Heart left ventricle (tissue), 16 donors: ENCODE measurements at regions not wholly inside any gene's neighbourhood (a gene's known extent, or its start where the extent isn't known, plus 50 kb on each side); places are given as distances from the start of the nearest gene placed in this dataset.
A peak's percentile ranks its signal among the peaks of the same experiment; 100 is the strongest.

Source experiments
- ATAC-seq, 4 donors: fragments of 200-7000 bp; cut with Tn5 transposase; one replicate each; pipeline ENCODE4 v1.9.1; 2020 to 2022; ENCODE audit warnings: moderate library complexity in 4 of 4, mild to moderate bottlenecking in 3 of 4, moderate number of reproducible peaks in 1 of 4
- DNase-seq, 5 donors: peaks; one replicate each; pipeline ENCODE4 v3.0.0-alpha.2; 2020
- H3K27ac ChIP-seq, 12 donors: fragments of 200-600 bp; sonication (generic) in 4 of 12; one replicate each; pipeline versions ENCODE4 v1.5.0 to v1.8.0; 2016 to 2022; ENCODE audit warnings: mild to moderate bottlenecking in 2 of 12
- H3K27me3 ChIP-seq, 9 donors: fragments of 200-600 bp; sonication (generic) in 2 of 9; one replicate each; pipeline versions ENCODE4 v1.5.1 to v1.8.0; 2016 to 2022; ENCODE audit warnings: mild to moderate bottlenecking in 3 of 9
- H3K36me3 ChIP-seq, 9 donors: fragments of 200-600 bp; sonication (generic) in 2 of 9; one replicate each; pipeline versions ENCODE4 v1.5.0 to v1.8.0; 2018 to 2022; ENCODE audit warnings: mild to moderate bottlenecking in 2 of 9
- H3K4me1 ChIP-seq, 12 donors: fragments of 200-600 bp; sonication (generic) in 4 of 12; one replicate each; pipeline versions ENCODE4 v1.5.0 to v1.8.0; 2016 to 2022; ENCODE audit warnings: mild to moderate bottlenecking in 3 of 12
- H3K4me3 ChIP-seq, 12 donors: fragments of 200-600 bp; sonication (generic) in 4 of 12; one replicate each; pipeline versions ENCODE4 v1.5.0 to v1.8.0; 2017 to 2022; ENCODE audit warnings: mild to moderate bottlenecking in 9 of 12, moderate library complexity in 4 of 12
- H3K9me3 ChIP-seq, 12 donors: fragments of 200-600 bp; sonication (generic) in 4 of 12; one replicate each; pipeline versions ENCODE4 v1.5.0 to v1.8.0; 2016 to 2022; ENCODE audit warnings: mild to moderate bottlenecking in 1 of 12
- POLR2A ChIP-seq, 2 donors: fragments of 450-650 bp; IDR thresholded peaks; one replicate each; pipeline ENCODE4 v1.6.1; 2017; ENCODE audit warnings: antibody characterized with exemption in 2 of 2, mild to moderate bottlenecking in 2 of 2, moderate library complexity in 2 of 2
- WGBS, 4 donors: extraction: QIAGEN DNeasy Blood & Tissue Kit in 2 of 4; methylation state at CpG; one replicate each; pipeline versions ENCODE4 v1.1.5 to v1.1.7; 2013 to 2018; 5-methylcytosine and 5-hydroxymethylcytosine counted together
- intact Hi-C, 10 donors: fragments of 100-400 bp; cut with DNase I; formaldehyde crosslinking; loops; one replicate each; pipeline versions ENCODE4 v1.11.1 to v1.14.2; 2022
- TF ChIP-seq, protein P1 (sequence below), 12 donors: fragments of 200-600 bp; sonication (generic) in 4 of 12; IDR thresholded peaks; one replicate each; pipeline versions ENCODE4 v1.5.0 to v1.8.0; 2018 to 2022; ENCODE audit warnings: antibody characterized with exemption in 12 of 12, mild to moderate bottlenecking in 5 of 12
- donor health status: ischemic (EF 13 %, LVEDD 7.1; RV severe dilation, severe dysfunction).
- donor health status: healthy with polysubstance abuse.
- donor health status: DM: no; HTN: yes; CAD: no.
- donor health status: DM: no; HTN: no; CAD: no.
- donor health status: ischemic (EF 25% LVEDD 6.9; RV normal size, moderate dysfunction).
- donor health status: ischemic (EF 25% LVEDD 5.7; RV mildly dilated, moderate dysfunction).
- donor health status: healthy.
- donor health status: DM: yes; HTN: yes; CAD: no.
- donor health status: ischemic (EF 35%, LVEDD 5.7; RV mildly dilated, moderate dysfunction).
- donor health status: nonischemic (EF 11% LVEDD 7.7; RV severe dilation, severe dysfunction).
- donor health status: DM: yes; HTN: yes; CAD: no.
- donor health status: PGD.
- donor health status: ischemic (EF 29% LVEDD 5.4; RV normal size, mild dysfunction).
- donor health status: nonischemic (EF 23%, LVEDD 6.1; RV moderate dilation, normal function).

DNA sequence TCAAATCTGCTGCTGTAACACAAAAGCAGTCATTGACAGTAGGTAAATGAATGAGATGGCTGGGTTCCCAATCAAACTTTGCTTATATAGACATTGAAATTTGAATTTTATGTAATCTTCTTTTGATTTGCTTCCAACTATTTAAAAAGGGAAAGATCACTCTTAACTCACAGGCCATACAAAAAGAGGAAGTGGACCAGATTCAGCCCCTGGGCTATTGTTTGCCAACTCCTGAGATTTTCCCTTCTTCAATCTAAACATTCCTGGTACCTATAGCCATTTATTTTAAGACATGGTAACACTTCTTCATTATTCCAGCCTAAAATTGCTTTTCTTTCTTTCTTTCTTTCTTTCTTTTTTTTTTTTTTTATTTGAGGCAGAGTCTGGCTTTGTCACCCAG, 260.6 kb downstream of the TFAP2A start:
- peaks cover 0 to 9% (median 0%) of the 10 kb centered on the region in 12 donors for H3K9me3 ChIP-seq
- TF ChIP-seq POLR2A (IDR thresholded peaks at IDR 0.05): no peak
- TF ChIP-seq, protein P1, sequence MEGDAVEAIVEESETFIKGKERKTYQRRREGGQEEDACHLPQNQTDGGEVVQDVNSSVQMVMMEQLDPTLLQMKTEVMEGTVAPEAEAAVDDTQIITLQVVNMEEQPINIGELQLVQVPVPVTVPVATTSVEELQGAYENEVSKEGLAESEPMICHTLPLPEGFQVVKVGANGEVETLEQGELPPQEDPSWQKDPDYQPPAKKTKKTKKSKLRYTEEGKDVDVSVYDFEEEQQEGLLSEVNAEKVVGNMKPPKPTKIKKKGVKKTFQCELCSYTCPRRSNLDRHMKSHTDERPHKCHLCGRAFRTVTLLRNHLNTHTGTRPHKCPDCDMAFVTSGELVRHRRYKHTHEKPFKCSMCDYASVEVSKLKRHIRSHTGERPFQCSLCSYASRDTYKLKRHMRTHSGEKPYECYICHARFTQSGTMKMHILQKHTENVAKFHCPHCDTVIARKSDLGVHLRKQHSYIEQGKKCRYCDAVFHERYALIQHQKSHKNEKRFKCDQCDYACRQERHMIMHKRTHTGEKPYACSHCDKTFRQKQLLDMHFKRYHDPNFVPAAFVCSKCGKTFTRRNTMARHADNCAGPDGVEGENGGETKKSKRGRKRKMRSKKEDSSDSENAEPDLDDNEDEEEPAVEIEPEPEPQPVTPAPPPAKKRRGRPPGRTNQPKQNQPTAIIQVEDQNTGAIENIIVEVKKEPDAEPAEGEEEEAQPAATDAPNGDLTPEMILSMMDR (IDR thresholded peaks at IDR 0.05): no peak
- no peaks in the 10 kb centered on the region for H3K4me1 ChIP-seq
- no peak for DNase-seq
- no peak overlapping the region for H3K27ac ChIP-seq
- H3K4me3 ChIP-seq: no peak overlapping the region
- no peak for ATAC-seq
- peaks cover 0 to 4% (median 0%) of the 10 kb centered on the region in 9 donors for H3K27me3 ChIP-seq
- intact Hi-C loops: no loop called here
- no peaks in the 10 kb centered on the region for H3K36me3 ChIP-seq

DNA sequence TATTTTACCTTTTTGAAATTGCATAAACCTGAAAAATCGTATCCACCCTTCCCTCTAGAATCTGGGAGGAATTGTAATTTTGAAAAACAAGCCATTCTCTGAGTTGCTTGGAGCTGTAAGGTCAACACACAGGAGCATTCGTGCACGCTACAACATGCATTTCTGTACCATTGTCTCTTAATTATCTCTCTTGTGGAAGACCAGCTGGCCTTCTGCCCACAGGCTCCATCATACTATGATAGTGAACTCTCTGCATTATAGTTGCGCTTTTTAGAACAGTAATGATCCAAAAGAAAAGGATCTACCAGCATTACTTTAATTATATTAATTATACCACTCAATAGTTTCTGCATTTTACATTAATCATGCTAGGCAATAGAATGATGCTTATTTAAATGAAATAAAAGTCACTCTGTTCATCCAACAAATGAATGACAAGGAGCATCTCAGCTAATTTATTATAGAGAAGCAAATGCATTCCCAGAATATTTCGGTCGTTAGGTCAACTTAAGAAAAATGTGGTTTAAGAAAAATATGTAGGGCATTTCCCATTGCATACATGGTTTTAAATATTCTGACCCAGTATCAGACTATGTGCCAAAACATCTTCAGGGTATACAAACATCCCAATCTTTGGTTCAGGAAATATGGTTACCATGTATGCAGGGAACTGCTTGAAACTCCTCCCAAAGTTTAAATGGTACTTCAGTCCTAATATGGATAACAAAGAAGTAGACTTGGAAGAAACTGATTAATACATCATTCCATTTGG, 263.5 kb downstream of the TFAP2A start:
- DNase-seq: no peak
- WGBS, 4 donors: 59 to 73% (median 69%) methylated on average over 6 of the region's 6 CpGs
- no peak overlapping the region for H3K27ac ChIP-seq
- H3K36me3 ChIP-seq: no peaks in the 10 kb centered on the region
- intact Hi-C loops: no loop called here
- H3K4me1 ChIP-seq: no peaks in the 10 kb centered on the region
- no peaks in the 10 kb centered on the region for H3K9me3 ChIP-seq
- H3K27me3 ChIP-seq: peaks cover 0 to 4% (median 0%) of the 10 kb centered on the region in 9 donors
- no peak overlapping the region for H3K4me3 ChIP-seq
- TF ChIP-seq POLR2A (IDR thresholded peaks at IDR 0.05): no peak
- TF ChIP-seq, protein P1 (IDR thresholded peaks at IDR 0.05): no peak
- ATAC-seq: no peak

DNA sequence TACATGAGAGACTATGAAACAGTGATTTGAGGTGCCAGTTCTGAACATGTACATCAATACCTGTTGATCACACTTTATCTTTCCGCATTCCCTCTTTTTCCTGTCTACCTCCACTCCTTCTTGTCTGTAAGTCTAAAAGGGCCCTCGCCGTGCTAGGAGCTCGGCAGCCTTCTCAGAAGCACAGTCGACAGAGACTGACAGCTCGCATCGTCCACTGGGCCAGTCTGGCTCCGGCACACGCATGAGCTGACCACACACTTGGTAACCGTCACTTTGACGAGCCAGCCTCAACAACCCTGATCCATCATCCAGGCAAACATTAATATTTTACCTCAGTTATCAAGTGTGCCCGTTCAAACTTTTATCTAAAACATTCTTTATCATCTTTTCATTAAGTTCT, 265.3 kb downstream of the TFAP2A start:
- Histone ChIP-seq H3K36me3 (no peaks in the 10 kb centered on the region), H3K4me1 (no peaks in the 10 kb centered on the region), H3K4me3 (no peak overlapping the region), H3K9me3 (no peaks in the 10 kb centered on the region), H3K27me3 (peaks cover 0 to 4% (median 0%) of the 10 kb centered on the region in 9 donors), H3K27ac (no peak overlapping the region)
- ATAC-seq (no peak), DNase-seq (no peak)
- intact Hi-C loops: no loop called here
- 60 to 72% (median 69%) methylated on average over 12 of the region's 12 CpGs for WGBS, 4 donors
- TF ChIP-seq, protein P1 (IDR thresholded peaks at IDR 0.05): no peak
- no peak for TF ChIP-seq POLR2A (IDR thresholded peaks at IDR 0.05)

DNA sequence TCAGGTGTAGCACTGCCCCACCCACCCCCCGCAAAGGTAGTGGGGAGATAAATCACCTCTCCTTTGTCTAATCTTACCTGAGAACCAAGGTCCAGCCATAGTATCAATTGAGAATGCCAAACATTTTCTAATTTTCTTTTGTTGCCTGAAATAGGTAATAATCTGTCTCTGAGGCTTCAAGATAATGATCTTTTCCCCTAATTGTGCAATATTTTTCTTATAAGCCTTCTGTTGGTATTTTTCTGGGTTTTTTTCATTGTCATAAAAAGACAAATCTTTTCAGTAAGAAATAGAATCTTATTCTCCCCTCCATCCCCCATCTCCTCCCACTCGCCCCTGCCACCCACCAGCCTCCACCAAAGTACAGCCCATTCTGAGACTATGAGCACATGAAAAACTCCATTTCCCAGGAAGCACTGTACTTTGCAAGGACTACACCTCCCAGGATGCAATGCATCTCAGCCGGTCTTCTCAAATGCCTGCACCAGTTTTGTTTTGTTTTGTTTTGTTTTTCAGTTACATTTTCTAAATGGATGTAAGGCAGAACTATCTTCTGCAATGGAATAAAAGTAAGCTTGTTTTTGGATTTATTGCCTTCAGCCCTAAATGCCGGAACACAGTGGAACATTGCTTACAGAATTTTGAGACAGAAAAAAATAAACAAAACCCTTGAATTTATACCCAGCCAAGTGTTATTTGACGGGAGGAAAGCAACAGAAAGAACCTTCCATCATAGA, 268.0 kb downstream of the TFAP2A start:
- Histone ChIP-seq H3K4me3 (peak overlapping the region in 8 of 12 donors; percentile 5 to 39 (median 22)), H3K27ac (no peak overlapping the region), H3K9me3 (no peaks in the 10 kb centered on the region), H3K4me1 (no peaks in the 10 kb centered on the region), H3K27me3 (peaks cover 0 to 4% (median 0%) of the 10 kb centered on the region in 9 donors), H3K36me3 (no peaks in the 10 kb centered on the region)
- no peak for ATAC-seq
- WGBS, 4 donors: 37 to 56% (median 45%) methylated on average over 5 of the region's 5 CpGs
- TF ChIP-seq, protein P1 (IDR thresholded peaks at IDR 0.05): no peak
- TF ChIP-seq POLR2A (IDR thresholded peaks at IDR 0.05): no peak
- DNase-seq: no peak
- intact Hi-C loops: no loop called here
